Fibroblast of lung (primary cell): ENCODE measurements at regions not wholly inside any gene's neighbourhood (a gene's known extent, or its start where the extent isn't known, plus 50 kb on each side); places are given as distances from the start of the nearest gene placed in this dataset.

Source experiments
- DNase-seq, 2 donors: peaks; one replicate each; pipeline versions ENCODE4 v3.0.0 to v3.0.0-alpha.2; 2010; ENCODE audit warnings: low read depth in 2 of 2
- H2AFZ ChIP-seq: 2 replicates; pipeline ENCODE4 v1.5.1; 2012; ENCODE audit warnings: low read length, control low read depth, inconsistent platforms
- H3K27ac ChIP-seq: 2 replicates; pipeline ENCODE4 v1.5.1; 2011; ENCODE audit warnings: low read length, control low read depth; ENCODE audit not compliant: insufficient read depth
- H3K27me3 ChIP-seq: 2 replicates; pipeline ENCODE4 v1.5.1; 2011; ENCODE audit warnings: mild to moderate bottlenecking, low read length; ENCODE audit not compliant: control insufficient read depth, insufficient read depth
- H3K36me3 ChIP-seq: 2 replicates; pipeline ENCODE4 v1.5.1; 2011; ENCODE audit warnings: low read length; ENCODE audit not compliant: control insufficient read depth, insufficient read depth
- H3K4me1 ChIP-seq: 2 replicates; pipeline ENCODE4 v1.5.1; 2011; ENCODE audit warnings: low read length; ENCODE audit not compliant: control insufficient read depth, insufficient read depth; ENCODE audit errors: extremely low read depth
- H3K4me2 ChIP-seq: 2 replicates; pipeline ENCODE4 v1.5.1; 2011; ENCODE audit warnings: low read length, control low read depth; ENCODE audit not compliant: insufficient read depth; ENCODE audit errors: extremely low read depth
- H3K4me3 ChIP-seq, 4 experiments: fragments of 200-600 bp in 1 of 4; sonication (generic) in 1 of 4; replicated peaks in 1 of 4; 2 replicates each; pipeline ENCODE4 v1.5.1; 2011 to 2016; ENCODE audit warnings: low read length in 4 of 4, low read depth in 3 of 4, mild to moderate bottlenecking in 3 of 4, control low read depth in 2 of 4, inconsistent platforms in 1 of 4, mixed read lengths in 1 of 4; ENCODE audit not compliant: insufficient read depth in 1 of 4; ENCODE audit errors: control extremely low read depth in 1 of 4
- H3K79me2 ChIP-seq: 2 replicates; pipeline ENCODE4 v1.5.1; 2012; ENCODE audit warnings: mild to moderate bottlenecking, low read length, inconsistent platforms; ENCODE audit not compliant: control insufficient read depth, insufficient read depth
- H3K9ac ChIP-seq: 2 replicates; pipeline ENCODE4 v1.5.1; 2011; ENCODE audit warnings: mild to moderate bottlenecking, low read length, control low read depth; ENCODE audit not compliant: insufficient read depth
- H3K9me3 ChIP-seq: 2 replicates; pipeline ENCODE4 v1.5.1; 2012; ENCODE audit warnings: low read depth, low read length; ENCODE audit not compliant: control insufficient read depth, insufficient read depth
- H4K20me1 ChIP-seq: 2 replicates; pipeline ENCODE4 v1.5.1; 2011; ENCODE audit warnings: low read length; ENCODE audit not compliant: control insufficient read depth, insufficient read depth; ENCODE audit errors: extremely low read depth
- CTCF ChIP-seq, 2 donors: IDR thresholded peaks in 1 of 2; conservative IDR thresholded peaks in 1 of 2; 1 replicate in 1 of 2; 2 replicates in 1 of 2; pipeline ENCODE4 v1.5.1; 2011 to 2012; ENCODE audit warnings: low read length in 2 of 2, control low read depth in 1 of 2, inconsistent platforms in 1 of 2, low read depth in 1 of 2, mild to moderate bottlenecking in 1 of 2
- EZH2 ChIP-seq: IDR thresholded peaks from 2 replicates; pipeline ENCODE4 v1.5.1; 2012; ENCODE audit warnings: low read length, control low read depth, mild to moderate bottlenecking; ENCODE audit errors: missing control alignments

- H3K4me3 ChIP-seq, result no peak overlapping the region
- no peak for DNase-seq
- H3K4me2 ChIP-seq, result no peak overlapping the region
- no peak overlapping the region for H3K9ac ChIP-seq
- TF ChIP-seq EZH2, result no peak
- TF ChIP-seq CTCF (conservative IDR thresholded peaks at IDR 0.05 in 1 of 2, IDR thresholded peaks at IDR 0.05 in 1 of 2; ENCODE audit: low read depth in 1 of 2, low read length in 2 of 2), result no peak
- no peak overlapping the region for H2AFZ ChIP-seq
- H3K36me3 ChIP-seq, result no peaks in the 10 kb centered on the region
- no peaks in the 10 kb centered on the region for H3K4me1 ChIP-seq
- peaks cover 6% of the 10 kb centered on the region for H3K27me3 ChIP-seq
- H3K79me2 ChIP-seq, result no peaks in the 10 kb centered on the region
- no peaks in the 10 kb centered on the region for H3K9me3 ChIP-seq
- H3K27ac ChIP-seq, result no peak overlapping the region
- H4K20me1 ChIP-seq, result no peaks in the 10 kb centered on the region
These were observed 210.6 kb downstream of the KDR start for GRCh38 chr4:54914781-54915180.

- Histone ChIP-seq H3K79me2 (no peaks in the 10 kb centered on the region), H3K9me3 (no peaks in the 10 kb centered on the region), H3K9ac (no peak overlapping the region), H3K4me1 (no peaks in the 10 kb centered on the region), H3K4me3 (no peak overlapping the region), H3K36me3 (no peaks in the 10 kb centered on the region), H3K27me3 (peaks cover 6% of the 10 kb centered on the region), H4K20me1 (no peaks in the 10 kb centered on the region), H3K27ac (no peak overlapping the region), H3K4me2 (no peak overlapping the region), H2AFZ (no peak overlapping the region)
- TF ChIP-seq EZH2 (no peak), CTCF (conservative IDR thresholded peaks at IDR 0.05 in 1 of 2, IDR thresholded peaks at IDR 0.05 in 1 of 2; ENCODE audit: low read depth in 1 of 2, low read length in 2 of 2) (no peak)
- DNase-seq, result no peak
These were observed 211.5 kb downstream of the KDR start for GRCh38 chr4:54913751-54914526.

GRCh38 chr4:54912155-54912554, 213.2 kb downstream of the KDR start:
- Histone ChIP-seq H2AFZ (no peak overlapping the region), H3K4me1 (no peaks in the 10 kb centered on the region), H3K27me3 (peaks cover 6% of the 10 kb centered on the region)

More at GRCh38 chr4:54912155-54912554, 213.2 kb downstream of the KDR start:
- H4K20me1 ChIP-seq, result no peaks in the 10 kb centered on the region
- no peaks in the 10 kb centered on the region for H3K79me2 ChIP-seq
- no peak for DNase-seq
- no peaks in the 10 kb centered on the region for H3K36me3 ChIP-seq
- TF ChIP-seq CTCF (conservative IDR thresholded peaks at IDR 0.05 in 1 of 2, IDR thresholded peaks at IDR 0.05 in 1 of 2; ENCODE audit: low read depth in 1 of 2, low read length in 2 of 2), result no peak
- no peaks in the 10 kb centered on the region for H3K9me3 ChIP-seq
- no peak overlapping the region for H3K9ac ChIP-seq
- H3K4me2 ChIP-seq, result no peak overlapping the region
- no peak overlapping the region for H3K27ac ChIP-seq
- no peak overlapping the region for H3K4me3 ChIP-seq
